Lung (tissue), 11 donors: ENCODE measurements at regions not wholly inside any gene's neighbourhood (a gene's known extent, or its start where the extent isn't known, plus 50 kb on each side); places are given as distances from the start of the nearest gene placed in this dataset.

ENCODE experiments used
- ATAC-seq: fragments of 200-7000 bp; cut with Tn5 transposase; one replicate; pipeline ENCODE4 v1.9.1; 2020; ENCODE audit warnings: moderate number of reproducible peaks; ENCODE audit not compliant: insufficient read depth, low FRiP score
- DNase-seq, 3 donors: peaks; one replicate each; pipeline ENCODE4 v3.0.0-alpha.2; 2013 to 2017
- H3K27ac ChIP-seq, 2 donors: one replicate each; pipeline ENCODE4 v1.5.1; 2013; ENCODE audit warnings: mild to moderate bottlenecking in 2 of 2, moderate library complexity in 2 of 2, control low read depth in 1 of 2, inconsistent platforms in 1 of 2, low read depth in 1 of 2, low read length in 1 of 2
- H3K27me3 ChIP-seq, 3 donors: one replicate each; pipeline ENCODE4 v1.5.1; 2013; ENCODE audit warnings: low read length in 2 of 3; ENCODE audit not compliant: control insufficient read depth in 3 of 3, insufficient read depth in 3 of 3
- H3K36me3 ChIP-seq, 4 donors: one replicate each; pipeline ENCODE4 v1.5.1; 2013; ENCODE audit warnings: low read length in 4 of 4, mild to moderate bottlenecking in 1 of 4, moderate library complexity in 1 of 4; ENCODE audit not compliant: control insufficient read depth in 4 of 4, insufficient read depth in 4 of 4
- H3K4me1 ChIP-seq, 5 donors: one replicate each; pipeline ENCODE4 v1.5.1; 2013; ENCODE audit warnings: low read length in 5 of 5, mild to moderate bottlenecking in 2 of 5, moderate library complexity in 1 of 5; ENCODE audit not compliant: control insufficient read depth in 5 of 5, insufficient read depth in 5 of 5
- H3K4me3 ChIP-seq: one replicate; pipeline ENCODE4 v1.5.1; 2013; ENCODE audit warnings: mild to moderate bottlenecking, control low read depth, moderate library complexity
- H3K9ac ChIP-seq, 2 donors: one replicate each; pipeline ENCODE4 v1.5.1; 2013; ENCODE audit warnings: low read length in 2 of 2, control low read depth in 1 of 2; ENCODE audit not compliant: insufficient read depth in 1 of 2
- H3K9me3 ChIP-seq, 4 donors: one replicate each; pipeline ENCODE4 v1.5.1; 2013; ENCODE audit warnings: low read length in 3 of 4, mild to moderate bottlenecking in 1 of 4, moderate library complexity in 1 of 4; ENCODE audit not compliant: control insufficient read depth in 4 of 4, insufficient read depth in 3 of 4
- CTCF ChIP-seq: IDR thresholded peaks from 2 replicates; pipeline ENCODE4 v1.5.1; 2012; ENCODE audit warnings: mild to moderate bottlenecking; ENCODE audit errors: control extremely low read depth, extremely low read depth
- WGBS, 2 donors: extraction: QIAGEN DNeasy Blood & Tissue Kit; methylation state at CpG; one replicate each; pipeline ENCODE4 v1.1.7; 2013; 5-methylcytosine and 5-hydroxymethylcytosine counted together
- donor health status: control.
- donor health status: control.
- donor health status: Bipolar disorder and iron deficiency.
- donor health status: healthy.
- donor health status: DM: yes; HTN: yes; CAD: no.

GRCh38 chr2:6692056-6692455, 173.7 kb downstream of the CMPK2 start:
- H3K4me1 ChIP-seq: peaks cover 0 to 28% (median 3%) of the 10 kb centered on the region in 5 donors
- no peak overlapping the region for H3K27ac ChIP-seq
- H3K9ac ChIP-seq: no peak overlapping the region
- peak; percentile 63 to 96 (median 93) for DNase-seq
- H3K36me3 ChIP-seq: no peaks in the 10 kb centered on the region
- no peak overlapping the region for H3K4me3 ChIP-seq
- no peak for TF ChIP-seq CTCF
- no peak for ATAC-seq
- H3K27me3 ChIP-seq: no peaks in the 10 kb centered on the region
- H3K9me3 ChIP-seq: no peaks in the 10 kb centered on the region
- 51 to 75% methylated on average over 5 of the region's 5 CpGs for WGBS, 2 donors

- peak overlapping the region in 1 of 2 donors; percentile 6 for H3K27ac ChIP-seq
- no peak overlapping the region for H3K4me3 ChIP-seq
- H3K4me1 ChIP-seq: peaks cover 0 to 28% (median 3%) of the 10 kb centered on the region in 5 donors
- H3K27me3 ChIP-seq: no peaks in the 10 kb centered on the region
- DNase-seq (peak in 1 of 3 donors; percentile 12), ATAC-seq (no peak)
- no peak for TF ChIP-seq CTCF
- no peaks in the 10 kb centered on the region for H3K36me3 ChIP-seq
- H3K9ac ChIP-seq: no peak overlapping the region
- H3K9me3 ChIP-seq: no peaks in the 10 kb centered on the region
- WGBS, 2 donors: 69 to 85% methylated on average over 1 of the region's 1 CpG
Observed at GRCh38 chr2:6692819-6693218, 172.9 kb downstream of the CMPK2 start.

- ATAC-seq (no peak), DNase-seq (peak; percentile 48 to 65 (median 61))
- Histone ChIP-seq H3K9me3 (no peaks in the 10 kb centered on the region), H3K9ac (no peak overlapping the region), H3K4me3 (no peak overlapping the region), H3K4me1 (peaks cover 0 to 28% (median 3%) of the 10 kb centered on the region in 5 donors), H3K27me3 (no peaks in the 10 kb centered on the region), H3K27ac (peak overlapping the region in 1 of 2 donors; percentile 21), H3K36me3 (no peaks in the 10 kb centered on the region)
- 52 to 64% methylated on average over 6 of the region's 6 CpGs for WGBS, 2 donors
- no peak for TF ChIP-seq CTCF
Observed at GRCh38 chr2:6694555-6694954, 171.2 kb downstream of the CMPK2 start.

DNA sequence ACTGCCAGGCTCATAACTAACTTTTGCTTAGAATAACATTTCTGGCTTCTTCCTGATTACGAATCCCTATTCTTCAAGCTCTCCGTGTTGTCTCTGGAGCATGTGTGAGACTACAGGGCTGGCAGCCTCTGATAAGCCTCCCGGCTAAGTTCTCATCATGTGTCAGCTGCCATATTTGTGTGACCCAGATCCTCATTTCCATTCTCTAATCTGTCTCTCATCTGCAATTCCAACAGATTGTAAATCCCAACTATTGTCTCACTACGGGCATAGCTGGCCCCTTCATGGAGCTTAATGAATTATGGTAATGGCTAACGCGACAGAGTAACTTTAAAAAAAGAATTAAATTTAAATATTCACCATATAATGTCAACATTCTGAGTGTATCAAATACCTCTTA, 165.4 kb downstream of the CMPK2 start:
- WGBS, 2 donors: 60 to 66% methylated on average over 6 of the region's 6 CpGs
- TF ChIP-seq CTCF: no peak
- no peak overlapping the region for H3K27ac ChIP-seq

More for the DNA sequence above, 165.4 kb downstream of the CMPK2 start:
- H3K4me3 ChIP-seq: no peak overlapping the region
- H3K9ac ChIP-seq: no peak overlapping the region
- ATAC-seq (no peak), DNase-seq (no peak)
- H3K36me3 ChIP-seq: no peaks in the 10 kb centered on the region
- no peaks in the 10 kb centered on the region for H3K4me1 ChIP-seq
- peaks cover 0 to 11% (median 0%) of the 10 kb centered on the region in 4 donors for H3K9me3 ChIP-seq
- H3K27me3 ChIP-seq: no peaks in the 10 kb centered on the region
